Neural progenitor cell (in vitro differentiated cells): ENCODE measurements at regions not wholly inside any gene's neighbourhood (a gene's known extent, or its start where the extent isn't known, plus 50 kb on each side); places are given as distances from the start of the nearest gene placed in this dataset.

Experiments used
- CTCF ChIP-seq: fragments of 200-600 bp; sonication (generic); IDR thresholded peaks from 2 replicates; pipeline ENCODE4 v1.5.1; 2017; ENCODE audit warnings: antibody characterized with exemption, mild to moderate bottlenecking
- EZH2 ChIP-seq: fragments of 200-600 bp; sonication (generic); IDR thresholded peaks from 2 replicates; pipeline ENCODE4 v1.6.1; 2017; ENCODE audit warnings: antibody characterized with exemption, mild to moderate bottlenecking, moderate library complexity
- EZH2phosphoT487 ChIP-seq: fragments of 200-600 bp; sonication (generic); IDR thresholded peaks from 2 replicates; pipeline ENCODE4 v1.6.1; 2017; ENCODE audit warnings: antibody characterized with exemption

GRCh38 chr9:93818827-93819472, 136.2 kb downstream of the BARX1 start:
- no peak for TF ChIP-seq CTCF
- no peak for TF ChIP-seq EZH2phosphoT487
- no peak for TF ChIP-seq EZH2
